ENCODE measurements at regions not wholly inside any gene's neighbourhood (a gene's known extent, or its start where the extent isn't known, plus 50 kb on each side); places are given as distances from the start of the nearest gene placed in this dataset.

- no peak for DNase-seq
Measured at GRCh38 chrX:71000139-71000538, 68.0 kb downstream of the SNX12 start.

GRCh38 chrX:70998411-70999027, 67.6 kb upstream of the SLC7A3 start:
- DNase-seq, result peak; percentile 11

- DNase-seq, result no peak
Measured at GRCh38 chrX:70995338-70995737, 64.4 kb upstream of the SLC7A3 start.

- DNase-seq, result no peak
Measured at GRCh38 chrX:70988425-70988824, 57.5 kb upstream of the SLC7A3 start.

All from NCI-H1092 treated with DMSO at 0.1 percent for 48 hours (cell line).